HepG2 (cell line): ENCODE measurements at regions not wholly inside any gene's neighbourhood (a gene's known extent, or its start where the extent isn't known, plus 50 kb on each side); places are given as distances from the start of the nearest gene placed in this dataset.

ENCODE experiments used
- ATAC-seq: fragments of 200-7000 bp; cut with Tn5 transposase; 3 replicates; pipeline ENCODE4 v1.9.1; 2020; ENCODE audit warnings: mild to moderate bottlenecking, moderate library complexity
- BruUV-seq: library from RNA; stranded (reverse); fragments of 400-500 nt; replicated peaks from 2 replicates; lab custom pipeline; 2021; lab: Mats Ljungman, UMichigan
- CTCF ChIA-PET: fragments of 300-600 bp; formaldehyde crosslinking; extraction: SDS; loops from one replicate; lab custom pipeline; 2021; ENCODE audit warnings: low total read pairs, inconsistent platforms, low intra/inter-chr PET ratio; lab: Yijun Ruan, JAX
- POLR2A ChIA-PET: fragments of 350-600 bp; sonication (Branson Sonifier 250); formaldehyde crosslinking; loops from one replicate; lab custom pipeline; 2020; ENCODE audit warnings: antibody characterized with exemption, inconsistent platforms; lab: Yijun Ruan, JAX
- DNase-seq: peaks from one replicate; pipeline ENCODE4 v3.0.0-alpha.2; 2015; ENCODE audit warnings: low spot score
- FAIRE-seq: peaks from 3 replicates; lab custom pipeline; 2011; peaks lifted over from hg19 to GRCh38; lab: Jason Lieb, UNC
- H2AFZ ChIP-seq: one replicate; pipeline ENCODE4 v1.6.1; 2011; ENCODE audit warnings: low read length, inconsistent platforms
- H3K27ac ChIP-seq: fragments of 300-600 bp; 3 replicates; pipeline ENCODE4 v1.8.0; 2011; ENCODE audit warnings: mixed run types, mild to moderate bottlenecking, mixed read lengths, low read length, inconsistent platforms; ENCODE audit not compliant: insufficient read depth; ENCODE audit errors: extremely low read length
- H3K27me3 ChIP-seq, 2 experiments: fragments of 200-600 bp in 1 of 2; 2 replicates in 1 of 2; 3 replicates in 1 of 2; pipeline versions ENCODE4 v1.6.0 to v1.8.0; 2011; ENCODE audit warnings: low read length in 2 of 2, mild to moderate bottlenecking in 2 of 2, moderate library complexity in 2 of 2, inconsistent platforms in 1 of 2; ENCODE audit not compliant: insufficient read depth in 2 of 2, control insufficient read depth in 1 of 2
- H3K36me3 ChIP-seq, 2 experiments: fragments of 200-600 bp in 1 of 2; replicated peaks in 1 of 2; 2 replicates in 1 of 2; 3 replicates in 1 of 2; pipeline versions ENCODE4 v1.5.1 to v1.8.0; 2011; ENCODE audit warnings: low read length in 2 of 2, inconsistent platforms in 1 of 2; ENCODE audit not compliant: insufficient read depth in 2 of 2, control insufficient read depth in 1 of 2
- H3K4me1 ChIP-seq: 2 replicates; pipeline ENCODE4 v1.5.1; 2012; ENCODE audit warnings: low read length, inconsistent platforms; ENCODE audit not compliant: insufficient read depth
- H3K4me2 ChIP-seq: 2 replicates; pipeline ENCODE4 v1.6.0; 2011; ENCODE audit warnings: low read depth, low read length, inconsistent platforms
- H3K4me3 ChIP-seq, 3 experiments: fragments of 200-600 bp in 1 of 3; sonication (generic), shearing (Covaris generic) in 1 of 3; replicated peaks in 1 of 3; 2 replicates each; pipeline ENCODE4 v1.5.1; 2011 to 2016; ENCODE audit warnings: low read length in 3 of 3, inconsistent platforms in 2 of 3, low read depth in 2 of 3, mild to moderate bottlenecking in 2 of 3, control low read depth in 1 of 3, mixed read lengths in 1 of 3; ENCODE audit not compliant: insufficient read depth in 1 of 3
- H3K79me2 ChIP-seq: one replicate; pipeline ENCODE4 v1.6.1; 2011; ENCODE audit warnings: low read length, inconsistent platforms; ENCODE audit not compliant: insufficient read depth
- H3K9ac ChIP-seq: 2 replicates; pipeline ENCODE4 v1.6.0; 2011; ENCODE audit warnings: mild to moderate bottlenecking, low read depth, low read length, inconsistent platforms; ENCODE audit not compliant: insufficient read depth
- H3K9me3 ChIP-seq: 2 replicates; pipeline ENCODE4 v1.5.1; 2012; ENCODE audit warnings: mild to moderate bottlenecking, low read length
- H4K20me1 ChIP-seq: 2 replicates; pipeline ENCODE4 v1.6.0; 2011; ENCODE audit warnings: inconsistent platforms, mild to moderate bottlenecking, low read length, moderate library complexity; ENCODE audit not compliant: insufficient read depth
- BORCS8-MEF2B ChIP-seq: sonication (generic); formaldehyde crosslinking; IDR thresholded peaks from 2 replicates; pipeline ENCODE4 v1.8.0; 2022; ENCODE audit warnings: mild to moderate bottlenecking, missing genetic modification reagents
- CC2D1A ChIP-seq: sonication (generic); formaldehyde crosslinking; IDR thresholded peaks from 2 replicates; pipeline ENCODE4 v1.8.1; 2023; ENCODE audit warnings: mild to moderate bottlenecking, missing genetic modification reagents
- DR1 ChIP-seq: sonication (generic); formaldehyde crosslinking; IDR thresholded peaks from 2 replicates; pipeline ENCODE4 v1.8.0; 2021; ENCODE audit warnings: mild to moderate bottlenecking, missing genetic modification reagents, inconsistent platforms
- KLF15 ChIP-seq: sonication (generic); formaldehyde crosslinking; IDR thresholded peaks from 2 replicates; pipeline ENCODE4 v1.8.1; 2023; ENCODE audit warnings: borderline replicate concordance, mild to moderate bottlenecking, inconsistent platforms, missing genetic modification reagents, mixed read lengths
- NR2F1 ChIP-seq, 2 experiments: fragments of 450-650 bp in 1 of 2; formaldehyde crosslinking in 1 of 2; IDR thresholded peaks; 2 replicates each; pipeline versions ENCODE4 v1.5.0 to v1.6.1; 2016 to 2020; ENCODE audit warnings: mild to moderate bottlenecking in 1 of 2, missing compliant biosample characterization in 1 of 2, missing genetic modification reagents in 1 of 2, moderate library complexity in 1 of 2
- PRPF4 ChIP-seq: fragments of 200-400 bp; formaldehyde crosslinking; IDR thresholded peaks from 2 replicates; pipeline ENCODE4 v1.6.1; 2016; ENCODE audit warnings: low read length, low read depth; ENCODE audit not compliant: poor library complexity, severe bottlenecking
- RBFOX2 ChIP-seq: fragments of 200-400 bp; formaldehyde crosslinking; IDR thresholded peaks from 2 replicates; pipeline ENCODE4 v1.6.1; 2017; ENCODE audit warnings: low read depth, mild to moderate bottlenecking, low read length
- TARDBP ChIP-seq: sonication (generic); formaldehyde crosslinking; IDR thresholded peaks from 2 replicates; pipeline ENCODE4 v1.8.0; 2022; ENCODE audit warnings: mild to moderate bottlenecking, missing genetic modification reagents
- ZBTB20 ChIP-seq: sonication (generic); formaldehyde crosslinking; IDR thresholded peaks from 2 replicates; pipeline ENCODE4 v1.8.1; 2023; ENCODE audit warnings: missing genetic modification reagents, low read depth, mild to moderate bottlenecking, borderline replicate concordance
- ZFP62 ChIP-seq: sonication (generic); formaldehyde crosslinking; IDR thresholded peaks from 2 replicates; pipeline ENCODE4 v1.4.0; 2020; ENCODE audit warnings: missing genetic modification reagents
- ZNF138 ChIP-seq: sonication (generic); formaldehyde crosslinking; IDR thresholded peaks from 2 replicates; pipeline ENCODE4 v1.5.0; 2020; ENCODE audit warnings: mild to moderate bottlenecking, low read depth, missing genetic modification reagents
- ZNF256 ChIP-seq: sonication (generic); formaldehyde crosslinking; conservative IDR thresholded peaks from 2 replicates; pipeline ENCODE4 v1.4.0; 2020; ENCODE audit warnings: missing genetic modification reagents
- ZNF354B ChIP-seq: sonication (generic); formaldehyde crosslinking; IDR thresholded peaks from 2 replicates; pipeline ENCODE4 v1.8.0; 2022; ENCODE audit warnings: mild to moderate bottlenecking, missing genetic modification reagents
- ZNF749 ChIP-seq: sonication (generic); formaldehyde crosslinking; IDR thresholded peaks from 2 replicates; pipeline ENCODE4 v1.8.0; 2022; ENCODE audit warnings: mild to moderate bottlenecking, missing genetic modification reagents, moderate library complexity, borderline replicate concordance
- WGBS: methylation state at CpG from one replicate; pipeline ENCODE4 v1.1.6; 2017; ENCODE audit warnings: low lambda C conversion rate; 5-methylcytosine and 5-hydroxymethylcytosine counted together
- in situ Hi-C: cut with HindIII; loops from 2 replicates; pipeline ENCODE4 v1.10.0; 2017; ENCODE audit warnings: low pct_unique_long_range_greater_than_20kb; ENCODE audit not compliant: extremely low pct_ligation_motif_present
- intact Hi-C: fragments of 100-400 bp; cut with micrococcal nuclease; formaldehyde crosslinking; loops from one replicate; pipeline ENCODE4 v1.10.0; 2022; ENCODE audit not compliant: unreplicated experiment
- TF ChIP-seq, protein P1 (sequence below): sonication (generic); formaldehyde crosslinking; IDR thresholded peaks from 2 replicates; pipeline ENCODE4 v1.5.0; 2020; ENCODE audit warnings: mild to moderate bottlenecking, missing genetic modification reagents
- TF ChIP-seq, protein P2 (sequence below): IDR thresholded peaks from 2 replicates; pipeline ENCODE4 v1.6.1; 2016; ENCODE audit warnings: missing compliant biosample characterization, missing genetic modification reagents, borderline replicate concordance
- TF ChIP-seq, protein P3 (sequence below): sonication (generic); formaldehyde crosslinking; IDR thresholded peaks from 2 replicates; pipeline ENCODE4 v1.9.0; 2021; ENCODE audit warnings: missing genetic modification reagents, borderline replicate concordance
- TF ChIP-seq, protein P4 (sequence below): sonication (generic); formaldehyde crosslinking; IDR thresholded peaks from 2 replicates; pipeline ENCODE4 v1.4.0; 2020; ENCODE audit warnings: missing genetic modification reagents

DNA sequence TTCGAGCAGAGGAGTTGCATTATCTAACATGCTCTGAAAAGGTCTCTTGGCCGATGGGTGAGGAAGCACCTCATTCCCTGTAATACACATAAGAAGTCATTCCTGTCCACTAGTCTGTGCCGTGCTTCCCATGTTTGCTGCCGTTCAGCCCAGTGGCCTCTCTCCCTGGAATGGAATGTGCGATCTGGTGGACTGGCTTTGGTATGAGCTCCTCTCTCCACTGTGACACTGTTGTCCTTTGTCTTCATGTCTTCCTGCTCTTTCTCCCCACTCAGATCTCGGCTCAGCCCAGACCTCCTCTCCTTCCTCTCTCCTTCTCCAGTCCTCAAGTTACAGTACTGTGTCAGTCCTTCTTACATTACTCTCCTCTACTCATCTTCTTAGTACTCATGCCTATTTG is 192.8 kb upstream of the KLF6 start:
- no TSS peak for BruUV-seq
- no peak overlapping the region for H2AFZ ChIP-seq
- no peak for TF ChIP-seq ZNF138 (CRISPR knock-in tag)
- TF ChIP-seq ZNF749 (CRISPR knock-in tag), result no peak
- TF ChIP-seq, protein P1, sequence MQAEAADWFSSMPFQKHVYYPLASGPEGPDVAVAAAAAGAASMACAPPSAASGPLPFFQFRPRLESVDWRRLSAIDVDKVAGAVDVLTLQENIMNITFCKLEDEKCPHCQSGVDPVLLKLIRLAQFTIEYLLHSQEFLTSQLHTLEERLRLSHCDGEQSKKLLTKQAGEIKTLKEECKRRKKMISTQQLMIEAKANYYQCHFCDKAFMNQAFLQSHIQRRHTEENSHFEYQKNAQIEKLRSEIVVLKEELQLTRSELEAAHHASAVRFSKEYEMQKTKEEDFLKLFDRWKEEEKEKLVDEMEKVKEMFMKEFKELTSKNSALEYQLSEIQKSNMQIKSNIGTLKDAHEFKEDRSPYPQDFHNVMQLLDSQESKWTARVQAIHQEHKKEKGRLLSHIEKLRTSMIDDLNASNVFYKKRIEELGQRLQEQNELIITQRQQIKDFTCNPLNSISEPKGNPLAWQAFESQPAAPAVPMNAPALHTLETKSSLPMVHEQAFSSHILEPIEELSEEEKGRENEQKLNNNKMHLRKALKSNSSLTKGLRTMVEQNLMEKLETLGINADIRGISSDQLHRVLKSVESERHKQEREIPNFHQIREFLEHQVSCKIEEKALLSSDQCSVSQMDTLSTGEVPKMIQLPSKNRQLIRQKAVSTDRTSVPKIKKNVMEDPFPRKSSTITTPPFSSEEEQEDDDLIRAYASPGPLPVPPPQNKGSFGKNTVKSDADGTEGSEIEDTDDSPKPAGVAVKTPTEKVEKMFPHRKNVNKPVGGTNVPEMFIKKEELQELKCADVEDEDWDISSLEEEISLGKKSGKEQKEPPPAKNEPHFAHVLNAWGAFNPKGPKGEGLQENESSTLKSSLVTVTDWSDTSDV (CRISPR knock-in tag), result no peak
- TF ChIP-seq, protein P2, sequence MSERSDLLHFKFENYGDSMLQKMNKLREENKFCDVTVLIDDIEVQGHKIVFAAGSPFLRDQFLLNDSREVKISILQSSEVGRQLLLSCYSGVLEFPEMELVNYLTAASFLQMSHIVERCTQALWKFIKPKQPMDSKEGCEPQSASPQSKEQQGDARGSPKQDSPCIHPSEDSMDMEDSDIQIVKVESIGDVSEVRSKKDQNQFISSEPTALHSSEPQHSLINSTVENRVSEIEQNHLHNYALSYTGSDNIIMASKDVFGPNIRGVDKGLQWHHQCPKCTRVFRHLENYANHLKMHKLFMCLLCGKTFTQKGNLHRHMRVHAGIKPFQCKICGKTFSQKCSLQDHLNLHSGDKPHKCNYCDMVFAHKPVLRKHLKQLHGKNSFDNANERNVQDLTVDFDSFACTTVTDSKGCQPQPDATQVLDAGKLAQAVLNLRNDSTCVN (CRISPR knock-in tag), result no peak
- TF ChIP-seq ZNF256 (CRISPR knock-in tag), result no peak
- no peak for TF ChIP-seq ZNF354B (CRISPR knock-in tag)
- no peak for TF ChIP-seq DR1 (CRISPR knock-in tag)
- TF ChIP-seq RBFOX2, result no peak
- TF ChIP-seq, protein P3, sequence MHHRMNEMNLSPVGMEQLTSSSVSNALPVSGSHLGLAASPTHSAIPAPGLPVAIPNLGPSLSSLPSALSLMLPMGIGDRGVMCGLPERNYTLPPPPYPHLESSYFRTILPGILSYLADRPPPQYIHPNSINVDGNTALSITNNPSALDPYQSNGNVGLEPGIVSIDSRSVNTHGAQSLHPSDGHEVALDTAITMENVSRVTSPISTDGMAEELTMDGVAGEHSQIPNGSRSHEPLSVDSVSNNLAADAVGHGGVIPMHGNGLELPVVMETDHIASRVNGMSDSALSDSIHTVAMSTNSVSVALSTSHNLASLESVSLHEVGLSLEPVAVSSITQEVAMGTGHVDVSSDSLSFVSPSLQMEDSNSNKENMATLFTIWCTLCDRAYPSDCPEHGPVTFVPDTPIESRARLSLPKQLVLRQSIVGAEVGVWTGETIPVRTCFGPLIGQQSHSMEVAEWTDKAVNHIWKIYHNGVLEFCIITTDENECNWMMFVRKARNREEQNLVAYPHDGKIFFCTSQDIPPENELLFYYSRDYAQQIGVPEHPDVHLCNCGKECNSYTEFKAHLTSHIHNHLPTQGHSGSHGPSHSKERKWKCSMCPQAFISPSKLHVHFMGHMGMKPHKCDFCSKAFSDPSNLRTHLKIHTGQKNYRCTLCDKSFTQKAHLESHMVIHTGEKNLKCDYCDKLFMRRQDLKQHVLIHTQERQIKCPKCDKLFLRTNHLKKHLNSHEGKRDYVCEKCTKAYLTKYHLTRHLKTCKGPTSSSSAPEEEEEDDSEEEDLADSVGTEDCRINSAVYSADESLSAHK, result no peak
- TF ChIP-seq, protein P4, sequence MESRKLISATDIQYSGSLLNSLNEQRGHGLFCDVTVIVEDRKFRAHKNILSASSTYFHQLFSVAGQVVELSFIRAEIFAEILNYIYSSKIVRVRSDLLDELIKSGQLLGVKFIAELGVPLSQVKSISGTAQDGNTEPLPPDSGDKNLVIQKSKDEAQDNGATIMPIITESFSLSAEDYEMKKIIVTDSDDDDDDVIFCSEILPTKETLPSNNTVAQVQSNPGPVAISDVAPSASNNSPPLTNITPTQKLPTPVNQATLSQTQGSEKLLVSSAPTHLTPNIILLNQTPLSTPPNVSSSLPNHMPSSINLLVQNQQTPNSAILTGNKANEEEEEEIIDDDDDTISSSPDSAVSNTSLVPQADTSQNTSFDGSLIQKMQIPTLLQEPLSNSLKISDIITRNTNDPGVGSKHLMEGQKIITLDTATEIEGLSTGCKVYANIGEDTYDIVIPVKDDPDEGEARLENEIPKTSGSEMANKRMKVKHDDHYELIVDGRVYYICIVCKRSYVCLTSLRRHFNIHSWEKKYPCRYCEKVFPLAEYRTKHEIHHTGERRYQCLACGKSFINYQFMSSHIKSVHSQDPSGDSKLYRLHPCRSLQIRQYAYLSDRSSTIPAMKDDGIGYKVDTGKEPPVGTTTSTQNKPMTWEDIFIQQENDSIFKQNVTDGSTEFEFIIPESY (CRISPR knock-in tag), result no peak
- TF ChIP-seq TARDBP (CRISPR knock-in tag), result no peak
- no peak for TF ChIP-seq PRPF4
- no peak for TF ChIP-seq NR2F1 (CRISPR knock-in tag; IDR thresholded peaks at IDR 0.05)
- no peak for TF ChIP-seq ZBTB20 (CRISPR knock-in tag)
- TF ChIP-seq ZFP62 (CRISPR knock-in tag), result no peak
- no peak for TF ChIP-seq CC2D1A (CRISPR knock-in tag)
- no peak for TF ChIP-seq BORCS8-MEF2B (CRISPR knock-in tag)
- no peak for TF ChIP-seq KLF15 (CRISPR knock-in tag)
- TF ChIP-seq, all 625 proteins: peak for 0
- no peaks in the 10 kb centered on the region for H3K36me3 ChIP-seq
- FAIRE-seq (no peak), ATAC-seq (peak; percentile 37; the same call in 2 of the 3 replicates), DNase-seq (peak; percentile 2)
- CTCF ChIA-PET, result no interaction called here
- no peak overlapping the region for H3K9ac ChIP-seq
- intact Hi-C loops (no loop called here), in situ Hi-C loops (no loop called here)
- H4K20me1 ChIP-seq, result no peaks in the 10 kb centered on the region
- H3K27ac ChIP-seq, result no peak overlapping the region
- no peak overlapping the region for H3K4me3 ChIP-seq
- under 1% methylated on average over 6 of the region's 6 CpGs for WGBS
- no peaks in the 10 kb centered on the region for H3K79me2 ChIP-seq
- H3K27me3 ChIP-seq, result peaks cover 5 to 31% of the 10 kb centered on the region in 2 experiments
- no peaks in the 10 kb centered on the region for H3K4me1 ChIP-seq
- POLR2A ChIA-PET, result no interaction called here
- no peaks in the 10 kb centered on the region for H3K9me3 ChIP-seq
- H3K4me2 ChIP-seq, result no peak overlapping the region
